BJ (cell line): ENCODE measurements at regions not wholly inside any gene's neighbourhood (a gene's known extent, or its start where the extent isn't known, plus 50 kb on each side); places are given as distances from the start of the nearest gene placed in this dataset.
"Not testable (repeated sequence)": the region's sequence is repeated elsewhere in the genome, so short reads cannot be mapped to it uniquely, and the experiment has no call there.

ENCODE experiments used
- CTCF ChIA-PET: fragments of 350-600 bp; formaldehyde crosslinking; extraction: SDS; loops from one replicate; lab custom pipeline; 2021; ENCODE audit warnings: antibody characterized with exemption, inconsistent platforms; lab: Yijun Ruan, JAX
- POLR2A ChIA-PET: fragments of 300-600 bp; sonication (Branson Sonifier 250); formaldehyde crosslinking; extraction: SDS; loops from one replicate; lab custom pipeline; 2021; ENCODE audit warnings: antibody characterized with exemption; lab: Charles Lee
- DNase-seq: peaks from one replicate; pipeline ENCODE4 v3.0.0-alpha.2; 2011; ENCODE audit warnings: low read depth
- H3K27me3 ChIP-seq: 2 replicates; pipeline ENCODE4 v1.6.0; 2011; ENCODE audit warnings: low read length; ENCODE audit not compliant: control insufficient read depth, insufficient read depth
- H3K36me3 ChIP-seq: 2 replicates; pipeline ENCODE4 v1.5.1; 2011; ENCODE audit warnings: low read length; ENCODE audit not compliant: control insufficient read depth, insufficient read depth
- H3K4me3 ChIP-seq: 2 replicates; pipeline ENCODE4 v1.5.1; 2011; ENCODE audit warnings: low read depth, mild to moderate bottlenecking, control low read depth, low read length
- TF ChIP-seq, protein P1 (sequence below): IDR thresholded peaks from 2 replicates; pipeline ENCODE4 v1.5.1; 2011; ENCODE audit warnings: low read depth, mild to moderate bottlenecking, control low read depth, inconsistent platforms, low read length, moderate library complexity; ENCODE audit not compliant: insufficient read depth

DNA sequence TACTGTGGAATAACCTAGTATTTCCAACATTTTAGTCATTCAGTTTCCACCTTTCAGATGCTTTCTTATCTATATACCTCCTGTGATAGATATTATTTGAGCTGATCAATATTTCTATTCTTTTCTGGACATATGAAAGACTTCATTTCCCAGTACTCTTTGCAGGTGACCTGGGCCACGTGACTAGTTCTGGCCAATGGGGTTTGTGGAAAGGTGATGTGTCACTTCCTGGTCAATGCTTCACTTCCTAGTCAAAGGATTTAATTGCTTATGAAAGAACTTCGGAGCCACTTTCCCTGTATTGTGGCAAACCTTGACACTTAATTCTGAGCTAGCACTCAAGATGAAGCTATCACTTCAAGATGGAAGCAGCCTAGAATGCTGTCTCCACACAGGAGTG is 248.9 kb upstream of the FOXF1 start:
- TF ChIP-seq, protein P1, sequence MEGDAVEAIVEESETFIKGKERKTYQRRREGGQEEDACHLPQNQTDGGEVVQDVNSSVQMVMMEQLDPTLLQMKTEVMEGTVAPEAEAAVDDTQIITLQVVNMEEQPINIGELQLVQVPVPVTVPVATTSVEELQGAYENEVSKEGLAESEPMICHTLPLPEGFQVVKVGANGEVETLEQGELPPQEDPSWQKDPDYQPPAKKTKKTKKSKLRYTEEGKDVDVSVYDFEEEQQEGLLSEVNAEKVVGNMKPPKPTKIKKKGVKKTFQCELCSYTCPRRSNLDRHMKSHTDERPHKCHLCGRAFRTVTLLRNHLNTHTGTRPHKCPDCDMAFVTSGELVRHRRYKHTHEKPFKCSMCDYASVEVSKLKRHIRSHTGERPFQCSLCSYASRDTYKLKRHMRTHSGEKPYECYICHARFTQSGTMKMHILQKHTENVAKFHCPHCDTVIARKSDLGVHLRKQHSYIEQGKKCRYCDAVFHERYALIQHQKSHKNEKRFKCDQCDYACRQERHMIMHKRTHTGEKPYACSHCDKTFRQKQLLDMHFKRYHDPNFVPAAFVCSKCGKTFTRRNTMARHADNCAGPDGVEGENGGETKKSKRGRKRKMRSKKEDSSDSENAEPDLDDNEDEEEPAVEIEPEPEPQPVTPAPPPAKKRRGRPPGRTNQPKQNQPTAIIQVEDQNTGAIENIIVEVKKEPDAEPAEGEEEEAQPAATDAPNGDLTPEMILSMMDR = no peak
- CTCF ChIA-PET = interaction anchor here (1.2 to 1.9 kb wide), 2 partner anchors 9 to 10 kb away, joined by 3 to 8 read pairs; no protein-coding TSS in a partner anchor
- Histone ChIP-seq H3K4me3 (no peak overlapping the region), H3K27me3 (no peaks in the 10 kb centered on the region), H3K36me3 (no peaks in the 10 kb centered on the region)
- POLR2A ChIA-PET = no interaction called here
- DNase-seq = no peak

DNA sequence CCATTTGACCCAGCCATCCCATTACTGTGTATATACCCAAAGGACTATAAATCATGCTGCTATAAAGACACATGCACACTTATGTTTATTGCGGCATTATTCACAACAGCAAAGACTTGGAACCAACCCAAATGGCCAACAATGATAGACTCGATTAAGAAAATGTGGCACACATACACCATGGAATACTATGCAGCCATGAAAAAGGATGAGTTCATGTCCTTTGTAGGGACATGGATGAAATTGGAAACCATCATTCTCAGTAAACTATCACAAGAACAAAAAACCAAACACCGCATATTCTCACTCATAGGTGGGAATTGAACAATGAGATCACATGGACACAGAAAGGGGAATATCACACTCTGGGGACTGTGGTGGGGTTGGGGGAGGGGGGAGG is 242.7 kb upstream of the FOXF1 start:
- DNase-seq, H3K4me3 ChIP-seq, CTCF ChIA-PET, POLR2A ChIA-PET, H3K27me3 ChIP-seq, H3K36me3 ChIP-seq: not testable (repeated sequence)

GRCh38 chr16:86270696-86271095 is 239.6 kb upstream of the FOXF1 start:
- ChIA-PET POLR2A (no interaction called here), CTCF (interaction anchor here (1.9 kb wide), 1 partner anchor 18 kb away, joined by 6 read pairs; no protein-coding TSS in a partner anchor)
- DNase-seq = no peak
- H3K4me3 ChIP-seq = no peak overlapping the region
- no peaks in the 10 kb centered on the region for H3K36me3 ChIP-seq
- peaks cover 16% of the 10 kb centered on the region for H3K27me3 ChIP-seq
- TF ChIP-seq, protein P1 = no peak

DNA sequence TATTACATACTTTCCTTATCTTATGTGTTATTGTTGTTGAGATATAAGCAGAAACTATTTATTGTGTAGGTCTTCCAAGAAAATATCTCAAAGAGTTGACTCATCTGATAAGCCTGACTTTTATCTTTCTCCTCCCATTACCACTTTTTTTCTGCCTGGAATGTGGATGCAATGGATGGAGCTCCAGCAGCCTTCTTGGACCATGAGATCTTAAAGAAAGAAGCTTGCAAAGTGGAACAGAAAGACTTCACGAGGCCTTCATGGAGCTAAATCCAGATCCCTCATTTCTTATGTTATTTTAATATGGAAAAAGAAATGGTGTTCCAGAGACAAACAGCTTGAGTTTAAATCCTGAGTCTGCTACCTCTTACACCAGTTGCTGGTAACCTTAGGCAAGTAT is 237.6 kb upstream of the FOXF1 start:
- Histone ChIP-seq H3K4me3 (no peak overlapping the region), H3K27me3 (peaks cover 23% of the 10 kb centered on the region), H3K36me3 (no peaks in the 10 kb centered on the region)
- CTCF ChIA-PET = interaction anchor here (0.9 to 1.6 kb wide), 3 partner anchors 13 to 245 kb away, joined by 3 to 4 read pairs (median 4); no protein-coding TSS in a partner anchor
- TF ChIP-seq, protein P1 = no peak
- POLR2A ChIA-PET = no interaction called here
- no peak for DNase-seq

DNA sequence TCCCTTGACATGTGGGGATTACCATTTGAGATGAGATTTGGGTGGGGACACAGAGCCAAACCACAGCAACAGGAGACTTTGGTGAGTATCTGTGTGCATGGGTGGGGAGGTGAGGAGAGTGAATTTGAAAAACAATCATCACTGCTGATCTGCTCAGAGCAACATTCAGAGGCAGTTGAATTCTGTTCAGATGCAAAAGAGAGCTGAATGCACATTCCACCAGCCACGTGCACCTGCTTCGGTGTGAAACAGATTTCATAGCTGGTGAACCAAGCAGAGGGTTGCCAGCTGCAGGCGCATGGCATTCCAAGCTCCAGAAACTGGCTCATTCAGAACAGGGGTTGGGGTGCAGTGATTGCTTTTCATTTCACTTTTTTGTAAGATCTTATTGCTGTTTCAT is 233.1 kb upstream of the FOXF1 start:
- POLR2A ChIA-PET = no interaction called here
- peaks cover 36% of the 10 kb centered on the region for H3K27me3 ChIP-seq
- TF ChIP-seq, protein P1 = no peak

GRCh38 chr16:86277859-86278258 is 232.5 kb upstream of the FOXF1 start:
- CTCF ChIA-PET = interaction anchor here (1.6 kb wide), 1 partner anchor 25 kb away, joined by 3 read pairs; no protein-coding TSS in a partner anchor
- POLR2A ChIA-PET, H3K36me3 ChIP-seq, H3K4me3 ChIP-seq, DNase-seq: not testable (repeated sequence)
- H3K27me3 ChIP-seq = peaks cover 41% of the 10 kb centered on the region

More for the DNA sequence above, 233.1 kb upstream of the FOXF1 start:
- H3K4me3 ChIP-seq = no peak overlapping the region
- DNase-seq = no peak
- CTCF ChIA-PET = interaction anchor here (1.6 kb wide), 1 partner anchor 25 kb away, joined by 3 read pairs; no protein-coding TSS in a partner anchor
- H3K36me3 ChIP-seq = no peaks in the 10 kb centered on the region
